Kidney capillary endothelial cell (primary cell): ENCODE measurements at regions not wholly inside any gene's neighbourhood (a gene's known extent, or its start where the extent isn't known, plus 50 kb on each side); places are given as distances from the start of the nearest gene placed in this dataset.
"Not testable (repeated sequence)": the region's sequence is repeated elsewhere in the genome, so short reads cannot be mapped to it uniquely, and the experiment has no call there.

Experiments
- DNase-seq: peaks from one replicate; pipeline ENCODE4 v3.0.0-alpha.2; 2018; ENCODE audit warnings: low spot score

- DNase-seq, result peak; percentile 64
Observed at GRCh38 chr7:68176974-68177373, 1180.3 kb downstream of the TYW1 start.

GRCh38 chr7:68180761-68181160, 1184.1 kb downstream of the TYW1 start:
- no peak for DNase-seq

GRCh38 chr7:68183176-68183575, 1186.5 kb downstream of the TYW1 start:
- no peak for DNase-seq

GRCh38 chr7:68185631-68186456, 1189.2 kb downstream of the TYW1 start:
- no peak for DNase-seq

GRCh38 chr7:68187532-68187931, 1190.9 kb downstream of the TYW1 start:
- DNase-seq, result no peak

- DNase-seq, result no peak
Observed at GRCh38 chr7:68192941-68193340, 1196.3 kb downstream of the TYW1 start.

GRCh38 chr7:68195642-68196041, 1199.0 kb downstream of the TYW1 start:
- DNase-seq, result not testable (repeated sequence)

GRCh38 chr7:68200051-68200670, 1203.5 kb downstream of the TYW1 start:
- no peak for DNase-seq

- no peak for DNase-seq
Observed at GRCh38 chr7:68203251-68203650, 1206.6 kb downstream of the TYW1 start.

- DNase-seq, result no peak
Observed at GRCh38 chr7:68205826-68206225, 1209.2 kb downstream of the TYW1 start.

GRCh38 chr7:68206946-68207485, 1210.4 kb downstream of the TYW1 start:
- DNase-seq, result no peak

- DNase-seq, result no peak
Observed at GRCh38 chr7:68207676-68208075, 1211.0 kb downstream of the TYW1 start.

- DNase-seq, result no peak
Observed at GRCh38 chr7:68209486-68209885, 1212.9 kb downstream of the TYW1 start.

- DNase-seq, result no peak
Observed at GRCh38 chr7:68213838-68214237, 1217.2 kb downstream of the TYW1 start.

- no peak for DNase-seq
Observed at GRCh38 chr7:68216051-68216450, 1219.4 kb downstream of the TYW1 start.

GRCh38 chr7:68217426-68217825, 1220.8 kb downstream of the TYW1 start:
- no peak for DNase-seq

GRCh38 chr7:68218461-68218860, 1221.8 kb downstream of the TYW1 start:
- DNase-seq, result no peak

GRCh38 chr7:68222311-68222710, 1225.7 kb downstream of the TYW1 start:
- DNase-seq, result no peak

GRCh38 chr7:68224041-68224741, 1227.6 kb downstream of the TYW1 start:
- no peak for DNase-seq

- DNase-seq, result not testable (repeated sequence)
Observed at GRCh38 chr7:68231011-68231410, 1234.4 kb downstream of the TYW1 start.

GRCh38 chr7:68235937-68236336, 1239.3 kb downstream of the TYW1 start:
- no peak for DNase-seq

GRCh38 chr7:68238204-68238805, 1241.7 kb downstream of the TYW1 start:
- DNase-seq, result no peak
